ENCODE measurements at regions not wholly inside any gene's neighbourhood (a gene's known extent, or its start where the extent isn't known, plus 50 kb on each side); places are given as distances from the start of the nearest gene placed in this dataset.
A peak's percentile ranks its signal among the peaks of the same experiment; 100 is the strongest.

GRCh38 chr16:87061243-87061920 lies 255.8 kb downstream of the C16orf95 start:
- Histone ChIP-seq H3K36me3 (ENCODE audit: control insufficient read depth, insufficient read depth, low read length) (no peaks in the 10 kb centered on the region), H3K27me3 (ENCODE audit: control insufficient read depth, insufficient read depth, low read length) (peaks cover 3% of the 10 kb centered on the region), H3K4me3 (ENCODE audit: low read depth, low read length) (no peak overlapping the region)
- FAIRE-seq (no peak), DNase-seq (ENCODE audit: low read depth) (no peak)
- TF ChIP-seq, protein P1, sequence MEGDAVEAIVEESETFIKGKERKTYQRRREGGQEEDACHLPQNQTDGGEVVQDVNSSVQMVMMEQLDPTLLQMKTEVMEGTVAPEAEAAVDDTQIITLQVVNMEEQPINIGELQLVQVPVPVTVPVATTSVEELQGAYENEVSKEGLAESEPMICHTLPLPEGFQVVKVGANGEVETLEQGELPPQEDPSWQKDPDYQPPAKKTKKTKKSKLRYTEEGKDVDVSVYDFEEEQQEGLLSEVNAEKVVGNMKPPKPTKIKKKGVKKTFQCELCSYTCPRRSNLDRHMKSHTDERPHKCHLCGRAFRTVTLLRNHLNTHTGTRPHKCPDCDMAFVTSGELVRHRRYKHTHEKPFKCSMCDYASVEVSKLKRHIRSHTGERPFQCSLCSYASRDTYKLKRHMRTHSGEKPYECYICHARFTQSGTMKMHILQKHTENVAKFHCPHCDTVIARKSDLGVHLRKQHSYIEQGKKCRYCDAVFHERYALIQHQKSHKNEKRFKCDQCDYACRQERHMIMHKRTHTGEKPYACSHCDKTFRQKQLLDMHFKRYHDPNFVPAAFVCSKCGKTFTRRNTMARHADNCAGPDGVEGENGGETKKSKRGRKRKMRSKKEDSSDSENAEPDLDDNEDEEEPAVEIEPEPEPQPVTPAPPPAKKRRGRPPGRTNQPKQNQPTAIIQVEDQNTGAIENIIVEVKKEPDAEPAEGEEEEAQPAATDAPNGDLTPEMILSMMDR (IDR thresholded peaks at IDR 0.05; ENCODE audit: insufficient read depth, low read length, severe bottlenecking) = no peak

GRCh38 chr16:87062569-87063442 lies 254.4 kb downstream of the C16orf95 start:
- H3K27me3 ChIP-seq (ENCODE audit: control insufficient read depth, insufficient read depth, low read length) = peaks cover 3% of the 10 kb centered on the region
- DNase-seq (ENCODE audit: low read depth) = peak; percentile 27
- TF ChIP-seq, protein P1 (IDR thresholded peaks at IDR 0.05; ENCODE audit: insufficient read depth, low read length, severe bottlenecking) = peak; percentile 78
- FAIRE-seq = no peak
- no peaks in the 10 kb centered on the region for H3K36me3 ChIP-seq (ENCODE audit: control insufficient read depth, insufficient read depth, low read length)
- H3K4me3 ChIP-seq (ENCODE audit: low read depth, low read length) = no peak overlapping the region

DNA sequence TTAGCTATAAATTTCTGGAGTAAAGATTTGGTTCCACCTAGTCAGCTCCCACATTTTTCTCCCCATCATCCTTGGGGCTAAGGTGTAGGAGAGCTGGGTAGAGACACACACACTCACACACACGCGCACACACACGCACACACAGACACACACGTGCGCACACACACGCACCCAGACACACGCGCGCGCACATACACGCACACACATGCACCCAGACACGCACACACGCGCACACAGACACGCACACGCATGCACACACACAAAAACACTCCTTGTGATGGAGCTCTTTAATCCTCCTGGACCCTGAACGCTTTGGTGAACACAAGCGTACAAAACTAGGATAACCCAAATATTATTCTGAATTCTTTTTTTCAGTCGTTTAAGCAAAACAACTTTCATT lies 253.6 kb downstream of the C16orf95 start:
- Histone ChIP-seq H3K27me3 (ENCODE audit: control insufficient read depth, insufficient read depth, low read length) (peaks cover 3% of the 10 kb centered on the region), H3K36me3 (ENCODE audit: control insufficient read depth, insufficient read depth, low read length) (no peaks in the 10 kb centered on the region), H3K4me3 (ENCODE audit: low read depth, low read length) (no peak overlapping the region)
- TF ChIP-seq, protein P1 (IDR thresholded peaks at IDR 0.05; ENCODE audit: insufficient read depth, low read length, severe bottlenecking) = no peak
- no peak for FAIRE-seq
- DNase-seq (ENCODE audit: low read depth) = no peak

DNA sequence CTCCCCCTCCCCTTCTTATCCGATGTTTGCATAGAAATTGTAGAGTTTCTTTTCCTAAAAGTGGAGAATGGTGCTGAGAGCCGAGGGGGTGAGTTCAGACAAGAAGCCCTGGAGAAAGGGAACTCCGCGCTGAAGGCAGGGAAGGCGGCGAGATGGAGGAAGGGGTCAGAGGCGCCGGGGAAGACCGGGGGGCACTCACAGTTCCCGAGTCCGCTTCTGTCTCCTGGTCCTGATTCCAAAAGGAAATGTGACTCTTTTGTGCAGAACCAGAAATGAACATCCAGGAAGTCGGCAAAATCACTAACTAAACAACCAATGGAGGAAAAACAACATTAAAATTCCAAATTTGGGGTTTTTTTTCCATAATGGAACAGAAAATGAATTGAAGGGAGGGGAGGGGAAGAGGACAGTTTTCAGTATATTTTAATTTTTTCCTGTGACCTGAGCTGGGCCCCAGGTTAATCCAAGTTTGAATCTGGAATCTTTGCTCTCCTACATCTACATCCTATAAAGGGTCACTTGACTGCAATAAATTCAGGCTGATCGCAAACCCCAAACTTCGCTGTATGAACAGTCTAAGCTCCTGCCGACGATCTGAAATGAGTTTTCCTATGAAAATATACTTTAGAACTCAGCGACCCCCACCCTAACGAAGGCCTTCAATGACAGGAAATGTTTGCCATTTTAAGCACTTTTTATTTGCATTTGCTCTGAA lies 252.3 kb downstream of the C16orf95 start:
- no peak for DNase-seq (ENCODE audit: low read depth)
- peaks cover 3% of the 10 kb centered on the region for H3K27me3 ChIP-seq (ENCODE audit: control insufficient read depth, insufficient read depth, low read length)
- no peak for FAIRE-seq
- no peaks in the 10 kb centered on the region for H3K36me3 ChIP-seq (ENCODE audit: control insufficient read depth, insufficient read depth, low read length)
- no peak overlapping the region for H3K4me3 ChIP-seq (ENCODE audit: low read depth, low read length)
- TF ChIP-seq, protein P1 (IDR thresholded peaks at IDR 0.05; ENCODE audit: insufficient read depth, low read length, severe bottlenecking) = no peak

- peaks cover 3% of the 10 kb centered on the region for H3K27me3 ChIP-seq (ENCODE audit: control insufficient read depth, insufficient read depth, low read length)
- H3K4me3 ChIP-seq (ENCODE audit: low read depth, low read length) = no peak overlapping the region
- TF ChIP-seq, protein P1 (IDR thresholded peaks at IDR 0.05; ENCODE audit: insufficient read depth, low read length, severe bottlenecking) = no peak
- DNase-seq (ENCODE audit: low read depth) (no peak), FAIRE-seq (no peak)
- H3K36me3 ChIP-seq (ENCODE audit: control insufficient read depth, insufficient read depth, low read length) = no peaks in the 10 kb centered on the region
These were observed 251.6 kb downstream of the C16orf95 start for GRCh38 chr16:87065446-87066132.

All from bronchial epithelial cell (primary cell).